ENCODE measurements at regions not wholly inside any gene's neighbourhood (a gene's known extent, or its start where the extent isn't known, plus 50 kb on each side); places are given as distances from the start of the nearest gene placed in this dataset.

DNA sequence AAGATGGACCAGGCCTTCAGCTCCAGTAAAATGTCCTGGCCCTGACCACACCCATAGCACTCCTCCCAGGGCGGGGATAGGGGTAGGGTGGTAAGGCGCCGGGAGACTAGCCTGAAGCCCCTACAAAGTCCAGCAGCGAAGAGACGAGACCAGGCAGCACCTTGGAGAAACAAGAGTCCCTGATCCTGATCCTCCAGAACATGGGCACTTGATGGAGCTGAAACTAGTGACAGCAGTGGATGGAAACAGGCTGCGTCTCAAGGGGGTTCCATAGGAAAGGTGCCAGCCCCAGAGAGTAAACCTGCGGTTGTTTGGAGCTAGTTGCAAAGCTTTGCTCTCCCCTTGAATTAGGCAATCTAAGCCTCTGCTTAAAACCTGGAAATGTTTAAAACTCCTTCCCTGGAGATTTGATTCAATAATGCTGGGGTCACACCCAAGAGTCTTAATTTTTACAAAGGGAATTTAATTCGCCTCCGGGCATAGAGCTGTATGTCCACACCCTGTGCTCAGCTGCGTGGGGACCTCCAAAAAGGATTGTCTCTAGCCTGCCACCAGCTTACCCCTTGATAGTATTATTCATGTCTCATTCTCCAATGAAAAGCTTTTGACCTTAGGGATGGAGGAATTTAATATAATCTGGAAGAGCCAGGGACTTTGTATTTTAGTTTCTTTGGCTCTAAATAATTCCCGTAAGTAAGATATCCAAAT is 258.6 kb downstream of the PMP22 start:
- ChIA-PET POLR2A (no interaction called here), CTCF (no interaction called here)
- TF ChIP-seq CTCF (IDR thresholded peaks at IDR 0.05; ENCODE audit: control extremely low read depth, extremely low read depth, low read depth, missing control alignments) = no peak
- DNase-seq (ENCODE audit: extremely low spot score) = no peak

DNA sequence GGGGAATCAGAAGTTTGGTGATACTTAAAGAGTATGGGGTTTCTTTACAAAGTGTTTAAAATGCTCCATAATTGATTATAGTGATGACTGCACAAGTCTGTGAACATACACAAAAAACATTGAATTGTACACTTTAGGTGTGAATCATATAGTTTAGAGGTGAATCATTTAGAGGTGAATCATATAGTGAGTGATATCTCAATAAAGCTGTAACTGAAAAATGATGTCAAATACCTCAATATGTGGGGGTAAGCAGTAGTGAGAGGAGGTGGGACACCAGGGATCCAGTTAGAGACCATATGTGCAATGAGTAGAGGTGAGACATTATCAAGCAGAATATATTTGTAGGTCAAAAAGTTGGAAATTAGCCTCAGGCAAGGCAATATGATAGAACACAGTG is 264.5 kb downstream of the PMP22 start:
- ChIA-PET POLR2A (no interaction called here), CTCF (no interaction called here)
- DNase-seq (ENCODE audit: extremely low spot score) = no peak
- no peak for TF ChIP-seq CTCF (IDR thresholded peaks at IDR 0.05; ENCODE audit: control extremely low read depth, extremely low read depth, low read depth, missing control alignments)

- no peak for TF ChIP-seq CTCF (IDR thresholded peaks at IDR 0.05; ENCODE audit: control extremely low read depth, extremely low read depth, low read depth, missing control alignments)
- POLR2A ChIA-PET = no interaction called here
- no peak for DNase-seq (ENCODE audit: extremely low spot score)
- CTCF ChIA-PET = no interaction called here
These were observed 267.8 kb downstream of the PMP22 start for GRCh38 chr17:14997290-14997689.

DNA sequence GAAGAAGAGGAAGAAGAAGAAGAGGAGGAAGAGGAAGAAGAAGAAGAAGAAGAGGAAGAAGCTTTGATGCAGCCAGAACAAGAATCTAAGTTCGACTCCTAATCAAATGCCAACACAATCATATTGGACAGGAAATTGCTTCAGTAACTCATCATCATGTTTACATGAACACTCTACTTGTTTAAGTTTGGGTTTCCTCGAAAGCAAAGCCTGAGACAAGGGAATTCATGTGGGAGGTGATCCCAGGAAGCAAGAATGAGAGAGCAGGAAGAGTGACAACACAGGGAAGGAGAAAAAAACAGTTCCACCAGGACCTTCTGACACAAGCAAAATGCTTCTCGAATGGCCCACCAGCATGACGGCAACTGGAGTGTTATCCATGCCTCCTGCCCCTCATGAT is 279.0 kb downstream of the PMP22 start:
- DNase-seq (ENCODE audit: extremely low spot score) = no peak
- ChIA-PET CTCF (no interaction called here), POLR2A (no interaction called here)
- no peak for TF ChIP-seq CTCF (IDR thresholded peaks at IDR 0.05; ENCODE audit: control extremely low read depth, extremely low read depth, low read depth, missing control alignments)

GRCh38 chr17:14972844-14973243 is 292.3 kb downstream of the PMP22 start:
- CTCF ChIA-PET = interaction anchor here (1.6 kb wide), 1 partner anchor 17 kb away, joined by 3 read pairs; no protein-coding TSS in a partner anchor
- POLR2A ChIA-PET = no interaction called here

GRCh38 chr17:14971054-14971453 is 294.1 kb downstream of the PMP22 start:
- no peak for TF ChIP-seq CTCF (IDR thresholded peaks at IDR 0.05; ENCODE audit: control extremely low read depth, extremely low read depth, low read depth, missing control alignments)
- ChIA-PET POLR2A (no interaction called here), CTCF (no interaction called here)
- DNase-seq (ENCODE audit: extremely low spot score) = no peak

More at GRCh38 chr17:14972844-14973243, 292.3 kb downstream of the PMP22 start:
- no peak for DNase-seq (ENCODE audit: extremely low spot score)
- no peak for TF ChIP-seq CTCF (IDR thresholded peaks at IDR 0.05; ENCODE audit: control extremely low read depth, extremely low read depth, low read depth, missing control alignments)
